Osteoblast (primary cell): ENCODE measurements at regions not wholly inside any gene's neighbourhood (a gene's known extent, or its start where the extent isn't known, plus 50 kb on each side); places are given as distances from the start of the nearest gene placed in this dataset.
"Not testable (repeated sequence)": the region's sequence is repeated elsewhere in the genome, so short reads cannot be mapped to it uniquely, and the experiment has no call there.

Experiments
- DNase-seq: peaks from one replicate; pipeline ENCODE4 v3.0.0; 2011; ENCODE audit warnings: low spot score, mixed read lengths; ENCODE audit not compliant: insufficient read length; ENCODE audit errors: missing footprints
- H2AFZ ChIP-seq: 2 replicates; pipeline ENCODE4 v1.6.0; 2011; ENCODE audit warnings: mild to moderate bottlenecking, low read length
- H3K27ac ChIP-seq: 2 replicates; pipeline ENCODE4 v1.5.1; 2011; ENCODE audit warnings: mild to moderate bottlenecking, low read depth, low read length, moderate library complexity
- H3K27me3 ChIP-seq: 2 replicates; pipeline ENCODE4 v1.6.0; 2012; ENCODE audit warnings: mild to moderate bottlenecking, control low read depth, inconsistent platforms, low read length, moderate library complexity; ENCODE audit not compliant: insufficient read depth
- H3K36me3 ChIP-seq: 2 replicates; pipeline ENCODE4 v1.5.1; 2011; ENCODE audit warnings: mild to moderate bottlenecking, low read length, control low read depth, moderate library complexity; ENCODE audit not compliant: insufficient read depth
- H3K4me1 ChIP-seq: 2 replicates; pipeline ENCODE4 v1.5.1; 2011; ENCODE audit warnings: mild to moderate bottlenecking, low read length, control low read depth, moderate library complexity; ENCODE audit not compliant: insufficient read depth
- H3K4me2 ChIP-seq: 2 replicates; pipeline ENCODE4 v1.6.0; 2011; ENCODE audit warnings: mild to moderate bottlenecking, low read length; ENCODE audit not compliant: insufficient read depth
- H3K4me3 ChIP-seq: fragments of 200-600 bp; sonication (generic); 3 replicates; pipeline ENCODE4 v1.5.1; 2012; ENCODE audit warnings: mild to moderate bottlenecking, low read length, inconsistent platforms; ENCODE audit not compliant: insufficient read depth
- H3K79me2 ChIP-seq: 2 replicates; pipeline ENCODE4 v1.6.0; 2012; ENCODE audit warnings: mild to moderate bottlenecking, low read length, control low read depth, inconsistent platforms; ENCODE audit not compliant: insufficient read depth
- H3K9me3 ChIP-seq: 2 replicates; pipeline ENCODE4 v1.5.1; 2011; ENCODE audit warnings: low read depth, low read length, control low read depth
- H4K20me1 ChIP-seq: 2 replicates; pipeline ENCODE4 v1.6.0; 2012; ENCODE audit warnings: mild to moderate bottlenecking, low read length, control low read depth; ENCODE audit not compliant: insufficient read depth
- CTCF ChIP-seq: IDR thresholded peaks from 2 replicates; pipeline ENCODE4 v1.5.1; 2011; ENCODE audit warnings: mild to moderate bottlenecking, low read depth, low read length, moderate library complexity; ENCODE audit errors: extremely low read depth

- Histone ChIP-seq H3K4me2 (no peak overlapping the region), H3K4me3 (no peak overlapping the region), H3K36me3 (no peaks in the 10 kb centered on the region), H3K27me3 (no peaks in the 10 kb centered on the region), H3K27ac (no peak overlapping the region), H3K79me2 (no peaks in the 10 kb centered on the region), H4K20me1 (no peaks in the 10 kb centered on the region), H3K4me1 (no peaks in the 10 kb centered on the region), H3K9me3 (no peaks in the 10 kb centered on the region), H2AFZ (no peak overlapping the region)
- TF ChIP-seq CTCF = no peak
- no peak for DNase-seq
These were observed 129.4 kb upstream of the UXS1 start for GRCh38 chr2:106323337-106324013.

- H3K4me1 ChIP-seq = no peaks in the 10 kb centered on the region
- no peak overlapping the region for H3K4me2 ChIP-seq
- H3K36me3 ChIP-seq = no peaks in the 10 kb centered on the region
- H3K27ac ChIP-seq = no peak overlapping the region
- no peaks in the 10 kb centered on the region for H3K79me2 ChIP-seq
- no peaks in the 10 kb centered on the region for H3K9me3 ChIP-seq
- no peak for DNase-seq
- no peak overlapping the region for H2AFZ ChIP-seq
- no peak overlapping the region for H3K4me3 ChIP-seq
- TF ChIP-seq CTCF = no peak
- H3K27me3 ChIP-seq = no peaks in the 10 kb centered on the region
- H4K20me1 ChIP-seq = no peaks in the 10 kb centered on the region
These were observed 128.2 kb upstream of the UXS1 start for GRCh38 chr2:106322281-106322680.

GRCh38 chr2:106320439-106320838 is 126.3 kb upstream of the UXS1 start:
- H3K36me3 ChIP-seq, H2AFZ ChIP-seq, H3K4me3 ChIP-seq, H3K79me2 ChIP-seq, DNase-seq, H3K27ac ChIP-seq, H3K9me3 ChIP-seq, H3K4me2 ChIP-seq, H3K4me1 ChIP-seq, H3K27me3 ChIP-seq, H4K20me1 ChIP-seq: not testable (repeated sequence)

- H3K9me3 ChIP-seq = no peaks in the 10 kb centered on the region
- H3K4me1 ChIP-seq = no peaks in the 10 kb centered on the region
- H3K4me3 ChIP-seq = no peak overlapping the region
- H3K79me2 ChIP-seq = no peaks in the 10 kb centered on the region
- DNase-seq = no peak
- H3K27ac ChIP-seq = no peak overlapping the region
- H3K36me3 ChIP-seq = no peaks in the 10 kb centered on the region
- H3K4me2 ChIP-seq = no peak overlapping the region
- H4K20me1 ChIP-seq = no peaks in the 10 kb centered on the region
- H3K27me3 ChIP-seq = no peaks in the 10 kb centered on the region
- H2AFZ ChIP-seq = no peak overlapping the region
- no peak for TF ChIP-seq CTCF
These were observed 122.8 kb upstream of the UXS1 start for GRCh38 chr2:106316915-106317314.
